GM23338 (cell line): ENCODE measurements at regions not wholly inside any gene's neighbourhood (a gene's known extent, or its start where the extent isn't known, plus 50 kb on each side); places are given as distances from the start of the nearest gene placed in this dataset.

Experiments
- ATAC-seq: fragments of 200-7000 bp; cut with Tn5 transposase; 3 replicates; pipeline ENCODE4 v1.9.1; 2020
- DNase-seq: peaks from one replicate; pipeline ENCODE4 v3.0.0-alpha.2; 2015; ENCODE audit warnings: low spot score
- H2AFZ ChIP-seq: fragments of 200-600 bp; sonication (generic); 2 replicates; pipeline ENCODE4 v1.8.0; 2016; ENCODE audit warnings: antibody characterized with exemption, mild to moderate bottlenecking, moderate library complexity
- H3F3A ChIP-seq: fragments of 200-600 bp; sonication (generic); replicated peaks from 2 replicates; pipeline ENCODE4 v1.8.0; 2017; ENCODE audit warnings: antibody characterized with exemption, mixed run types, low read depth
- H3K27ac ChIP-seq: fragments of 200-600 bp; sonication (generic); 2 replicates; pipeline ENCODE4 v1.6.1; 2016; ENCODE audit warnings: low read depth
- H3K27me3 ChIP-seq: fragments of 200-600 bp; sonication (generic); 2 replicates; pipeline ENCODE4 v1.8.0; 2016; ENCODE audit warnings: mild to moderate bottlenecking, mixed run types, moderate library complexity; ENCODE audit not compliant: insufficient read depth
- H3K36me3 ChIP-seq: fragments of 200-600 bp; sonication (generic); 2 replicates; pipeline ENCODE4 v1.8.0; 2016; ENCODE audit warnings: mild to moderate bottlenecking; ENCODE audit not compliant: insufficient read depth
- H3K4me1 ChIP-seq: fragments of 200-600 bp; sonication (generic); 2 replicates; pipeline ENCODE4 v1.8.0; 2016; ENCODE audit warnings: mild to moderate bottlenecking, moderate library complexity; ENCODE audit not compliant: insufficient read depth
- H3K4me2 ChIP-seq: fragments of 200-600 bp; sonication (generic); 2 replicates; pipeline ENCODE4 v1.7.1; 2017; ENCODE audit warnings: mixed run types
- H3K4me3 ChIP-seq: fragments of 200-600 bp; sonication (generic); 2 replicates; pipeline ENCODE4 v1.6.1; 2016; ENCODE audit warnings: mixed run types
- H3K79me2 ChIP-seq: fragments of 200-600 bp; sonication (generic); replicated peaks from 2 replicates; pipeline ENCODE4 v1.8.0; 2017; ENCODE audit warnings: mild to moderate bottlenecking; ENCODE audit not compliant: insufficient read depth
- H3K9me2 ChIP-seq: fragments of 200-600 bp; sonication (generic); 2 replicates; pipeline ENCODE4 v1.8.0; 2017; ENCODE audit not compliant: insufficient read depth
- H4K20me1 ChIP-seq: fragments of 200-600 bp; sonication (generic); replicated peaks from 2 replicates; pipeline ENCODE4 v1.8.0; 2017; ENCODE audit warnings: mild to moderate bottlenecking; ENCODE audit not compliant: insufficient read depth
- H3K27ac Mint-ChIP-seq: 2 replicates; pipeline ENCODE4 v1.8.0; 2020; ENCODE audit warnings: inconsistent platforms, mild to moderate bottlenecking, moderate library complexity, mixed read lengths
- H3K27me3 Mint-ChIP-seq: 3 replicates; pipeline ENCODE4 v1.8.0; 2022; ENCODE audit warnings: low read depth, mild to moderate bottlenecking, moderate library complexity, mixed read lengths, inconsistent platforms; ENCODE audit not compliant: insufficient read depth, poor library complexity
- H3K36me3 Mint-ChIP-seq: 3 replicates; pipeline ENCODE4 v1.8.0; 2021; ENCODE audit warnings: low read depth, mild to moderate bottlenecking, inconsistent platforms, moderate library complexity, mixed read lengths
- H3K4me1 Mint-ChIP-seq: 3 replicates; pipeline ENCODE4 v1.8.0; 2020; ENCODE audit warnings: mild to moderate bottlenecking, inconsistent platforms, mixed read lengths
- H3K4me3 Mint-ChIP-seq: 3 replicates; pipeline ENCODE4 v1.8.0; 2021; ENCODE audit warnings: moderate library complexity, mild to moderate bottlenecking, inconsistent platforms, mixed read lengths
- H3K9me3 Mint-ChIP-seq: 3 replicates; pipeline ENCODE4 v1.8.0; 2020; ENCODE audit warnings: moderate library complexity, mild to moderate bottlenecking, inconsistent platforms, mixed read lengths
- ETS1 ChIP-seq: IDR thresholded peaks from 2 replicates; pipeline ENCODE4 v1.6.1; 2016; ENCODE audit warnings: antibody characterized with exemption
- ZNF331 ChIP-seq: fragments of 250-450 bp; sonication (Bioruptor Pico); IDR thresholded peaks from 2 replicates; pipeline ENCODE4 v1.5.0; 2020; ENCODE audit warnings: low read depth, mild to moderate bottlenecking, moderate library complexity
- TF ChIP-seq, protein P1 (sequence below): fragments of 250-450 bp; sonication (Bioruptor Pico); IDR thresholded peaks from 2 replicates; pipeline ENCODE4 v1.5.0; 2020; ENCODE audit warnings: mild to moderate bottlenecking, moderate library complexity

- TF ChIP-seq, protein P1, sequence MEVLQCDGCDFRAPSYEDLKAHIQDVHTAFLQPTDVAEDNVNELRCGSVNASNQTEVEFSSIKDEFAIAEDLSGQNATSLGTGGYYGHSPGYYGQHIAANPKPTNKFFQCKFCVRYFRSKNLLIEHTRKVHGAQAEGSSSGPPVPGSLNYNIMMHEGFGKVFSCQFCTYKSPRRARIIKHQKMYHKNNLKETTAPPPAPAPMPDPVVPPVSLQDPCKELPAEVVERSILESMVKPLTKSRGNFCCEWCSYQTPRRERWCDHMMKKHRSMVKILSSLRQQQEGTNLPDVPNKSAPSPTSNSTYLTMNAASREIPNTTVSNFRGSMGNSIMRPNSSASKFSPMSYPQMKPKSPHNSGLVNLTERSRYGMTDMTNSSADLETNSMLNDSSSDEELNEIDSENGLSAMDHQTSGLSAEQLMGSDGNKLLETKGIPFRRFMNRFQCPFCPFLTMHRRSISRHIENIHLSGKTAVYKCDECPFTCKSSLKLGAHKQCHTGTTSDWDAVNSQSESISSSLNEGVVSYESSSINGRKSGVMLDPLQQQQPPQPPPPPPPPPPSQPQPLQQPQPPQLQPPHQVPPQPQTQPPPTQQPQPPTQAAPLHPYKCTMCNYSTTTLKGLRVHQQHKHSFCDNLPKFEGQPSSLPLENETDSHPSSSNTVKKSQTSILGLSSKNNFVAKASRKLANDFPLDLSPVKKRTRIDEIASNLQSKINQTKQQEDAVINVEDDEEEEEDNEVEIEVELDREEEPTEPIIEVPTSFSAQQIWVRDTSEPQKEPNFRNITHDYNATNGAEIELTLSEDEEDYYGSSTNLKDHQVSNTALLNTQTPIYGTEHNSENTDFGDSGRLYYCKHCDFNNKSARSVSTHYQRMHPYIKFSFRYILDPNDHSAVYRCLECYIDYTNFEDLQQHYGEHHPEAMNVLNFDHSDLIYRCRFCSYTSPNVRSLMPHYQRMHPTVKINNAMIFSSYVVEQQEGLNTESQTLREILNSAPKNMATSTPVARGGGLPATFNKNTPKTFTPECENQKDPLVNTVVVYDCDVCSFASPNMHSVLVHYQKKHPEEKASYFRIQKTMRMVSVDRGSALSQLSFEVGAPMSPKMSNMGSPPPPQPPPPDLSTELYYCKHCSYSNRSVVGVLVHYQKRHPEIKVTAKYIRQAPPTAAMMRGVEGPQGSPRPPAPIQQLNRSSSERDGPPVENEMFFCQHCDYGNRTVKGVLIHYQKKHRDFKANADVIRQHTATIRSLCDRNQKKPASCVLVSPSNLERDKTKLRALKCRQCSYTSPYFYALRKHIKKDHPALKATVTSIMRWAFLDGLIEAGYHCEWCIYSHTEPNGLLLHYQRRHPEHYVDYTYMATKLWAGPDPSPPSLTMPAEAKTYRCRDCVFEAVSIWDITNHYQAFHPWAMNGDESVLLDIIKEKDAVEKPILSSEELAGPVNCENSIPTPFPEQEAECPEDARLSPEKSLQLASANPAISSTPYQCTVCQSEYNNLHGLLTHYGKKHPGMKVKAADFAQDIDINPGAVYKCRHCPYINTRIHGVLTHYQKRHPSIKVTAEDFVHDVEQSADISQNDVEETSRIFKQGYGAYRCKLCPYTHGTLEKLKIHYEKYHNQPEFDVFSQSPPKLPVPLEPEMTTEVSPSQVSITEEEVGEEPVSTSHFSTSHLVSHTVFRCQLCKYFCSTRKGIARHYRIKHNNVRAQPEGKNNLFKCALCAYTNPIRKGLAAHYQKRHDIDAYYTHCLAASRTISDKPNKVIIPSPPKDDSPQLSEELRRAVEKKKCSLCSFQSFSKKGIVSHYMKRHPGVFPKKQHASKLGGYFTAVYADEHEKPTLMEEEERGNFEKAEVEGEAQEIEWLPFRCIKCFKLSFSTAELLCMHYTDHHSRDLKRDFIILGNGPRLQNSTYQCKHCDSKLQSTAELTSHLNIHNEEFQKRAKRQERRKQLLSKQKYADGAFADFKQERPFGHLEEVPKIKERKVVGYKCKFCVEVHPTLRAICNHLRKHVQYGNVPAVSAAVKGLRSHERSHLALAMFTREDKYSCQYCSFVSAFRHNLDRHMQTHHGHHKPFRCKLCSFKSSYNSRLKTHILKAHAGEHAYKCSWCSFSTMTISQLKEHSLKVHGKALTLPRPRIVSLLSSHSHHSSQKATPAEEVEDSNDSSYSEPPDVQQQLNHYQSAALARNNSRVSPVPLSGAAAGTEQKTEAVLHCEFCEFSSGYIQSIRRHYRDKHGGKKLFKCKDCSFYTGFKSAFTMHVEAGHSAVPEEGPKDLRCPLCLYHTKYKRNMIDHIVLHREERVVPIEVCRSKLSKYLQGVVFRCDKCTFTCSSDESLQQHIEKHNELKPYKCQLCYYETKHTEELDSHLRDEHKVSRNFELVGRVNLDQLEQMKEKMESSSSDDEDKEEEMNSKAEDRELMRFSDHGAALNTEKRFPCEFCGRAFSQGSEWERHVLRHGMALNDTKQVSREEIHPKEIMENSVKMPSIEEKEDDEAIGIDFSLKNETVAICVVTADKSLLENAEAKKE, result no peak
- no peak for TF ChIP-seq ETS1
Observed at GRCh38 chr10:8975535-8975934, 921.0 kb downstream of the GATA3 start (continued).

GRCh38 chr10:8978100-8978499, 923.6 kb downstream of the GATA3 start:
- Histone ChIP-seq H3K27me3 (no peaks in the 10 kb centered on the region), H2AFZ (no peak overlapping the region), H3K4me3 (no peak overlapping the region), H3K79me2 (no peaks in the 10 kb centered on the region), H3F3A (no peaks in the 10 kb centered on the region), H3K27ac (no peak overlapping the region), H3K9me2 (0 out of 2 replicates have a peak, but pooled peaks cover 3% of the 10 kb centered on the region), H3K4me2 (no peak overlapping the region), H3K4me1 (no peaks in the 10 kb centered on the region), H3K36me3 (no peaks in the 10 kb centered on the region), H4K20me1 (no peaks in the 10 kb centered on the region)
- Mint-ChIP-seq H3K27ac (no peak overlapping the region), H3K9me3 (no peaks in the 10 kb centered on the region), H3K27me3 (no peaks in the 10 kb centered on the region), H3K4me3 (no peak overlapping the region), H3K36me3 (no peaks in the 10 kb centered on the region), H3K4me1 (peaks cover 8% of the 10 kb centered on the region; the same call in 2 of the 3 replicates)
- no peak for DNase-seq
- TF ChIP-seq ZNF331 (no peak), ETS1 (no peak)
- ATAC-seq, result no peak
